Fibroblast of the aortic adventitia (primary cell): ENCODE measurements at regions not wholly inside any gene's neighbourhood (a gene's known extent, or its start where the extent isn't known, plus 50 kb on each side); places are given as distances from the start of the nearest gene placed in this dataset.

Source experiments
- DNase-seq: peaks from one replicate; pipeline ENCODE4 v3.0.0-alpha.2; 2010; ENCODE audit warnings: low read depth
- H3K4me3 ChIP-seq: 2 replicates; pipeline ENCODE4 v1.5.1; 2011; ENCODE audit warnings: low read depth, mild to moderate bottlenecking, control low read depth, low read length, moderate library complexity
- CTCF ChIP-seq: IDR thresholded peaks from 2 replicates; pipeline ENCODE4 v1.5.1; 2011; ENCODE audit warnings: mild to moderate bottlenecking, low read length, control low read depth, inconsistent platforms; ENCODE audit not compliant: insufficient read depth

GRCh38 chr18:55090564-55091188 lies 131.4 kb upstream of the CCDC68 start:
- no peak for TF ChIP-seq CTCF
- H3K4me3 ChIP-seq, result no peak overlapping the region
- peak; percentile 27 for DNase-seq

- H3K4me3 ChIP-seq, result no peak overlapping the region
- TF ChIP-seq CTCF, result no peak
- no peak for DNase-seq
Measured at GRCh38 chr18:55089610-55090009, 130.3 kb upstream of the CCDC68 start.

GRCh38 chr18:55088561-55088960 lies 129.3 kb upstream of the CCDC68 start:
- no peak overlapping the region for H3K4me3 ChIP-seq
- TF ChIP-seq CTCF, result no peak
- no peak for DNase-seq

GRCh38 chr18:55088000-55088401 lies 128.7 kb upstream of the CCDC68 start:
- no peak overlapping the region for H3K4me3 ChIP-seq
- no peak for DNase-seq
- TF ChIP-seq CTCF, result no peak

- H3K4me3 ChIP-seq, result no peak overlapping the region
- no peak for TF ChIP-seq CTCF
- DNase-seq, result no peak
Measured at GRCh38 chr18:55086906-55087305, 127.6 kb upstream of the CCDC68 start.

GRCh38 chr18:55085557-55086285 lies 126.5 kb upstream of the CCDC68 start:
- no peak for DNase-seq

More at GRCh38 chr18:55085557-55086285, 126.5 kb upstream of the CCDC68 start:
- TF ChIP-seq CTCF, result no peak
- no peak overlapping the region for H3K4me3 ChIP-seq
